ENCODE measurements at regions not wholly inside any gene's neighbourhood (a gene's known extent, or its start where the extent isn't known, plus 50 kb on each side); places are given as distances from the start of the nearest gene placed in this dataset.

GRCh38 chr5:71873191-71873591, 154.1 kb downstream of the CARTPT start:
- TF ChIP-seq TCF12 (IDR thresholded peaks at IDR 0.05; ENCODE audit: low read depth): no peak
- no peak for TF ChIP-seq TEAD4 (IDR thresholded peaks at IDR 0.05)
- TF ChIP-seq USF1 (IDR thresholded peaks at IDR 0.05): no peak
- no peak for TF ChIP-seq ZBTB7A (IDR thresholded peaks at IDR 0.05; ENCODE audit: low read depth)
- no peak for TF ChIP-seq NFIC (IDR thresholded peaks at IDR 0.05)
- no peak for TF ChIP-seq CREB1 (IDR thresholded peaks at IDR 0.05; ENCODE audit: low read depth)
- no peak for TF ChIP-seq TAF1 (IDR thresholded peaks at IDR 0.05; ENCODE audit: low read depth)
- TF ChIP-seq CEBPB (IDR thresholded peaks at IDR 0.05): no peak
- TF ChIP-seq YY1 (IDR thresholded peaks at IDR 0.05; ENCODE audit: low read depth): no peak
- no peak for TF ChIP-seq FOXM1 (IDR thresholded peaks at IDR 0.05; ENCODE audit: borderline replicate concordance, low read depth)
- no peak for TF ChIP-seq RAD21 (IDR thresholded peaks at IDR 0.05; ENCODE audit: low read depth)
- no peak for TF ChIP-seq MAX (IDR thresholded peaks at IDR 0.05)
- no peak for TF ChIP-seq EGR1 (IDR thresholded peaks at IDR 0.05)
- TF ChIP-seq EP300 (IDR thresholded peaks at IDR 0.05; ENCODE audit: borderline replicate concordance): no peak
- no peak for TF ChIP-seq REST (IDR thresholded peaks at IDR 0.05; ENCODE audit: low read depth)

- TF ChIP-seq NFIC (IDR thresholded peaks at IDR 0.05): no peak
- no peak for TF ChIP-seq CEBPB (IDR thresholded peaks at IDR 0.05)
- TF ChIP-seq EGR1 (IDR thresholded peaks at IDR 0.05): no peak
- no peak for TF ChIP-seq REST (IDR thresholded peaks at IDR 0.05; ENCODE audit: low read depth)
- TF ChIP-seq USF1 (IDR thresholded peaks at IDR 0.05): no peak
- no peak for TF ChIP-seq TEAD4 (IDR thresholded peaks at IDR 0.05)
- no peak for TF ChIP-seq TAF1 (IDR thresholded peaks at IDR 0.05; ENCODE audit: low read depth)
- no peak for TF ChIP-seq RAD21 (IDR thresholded peaks at IDR 0.05; ENCODE audit: low read depth)
- TF ChIP-seq MAX (IDR thresholded peaks at IDR 0.05): no peak
- TF ChIP-seq EP300 (IDR thresholded peaks at IDR 0.05; ENCODE audit: borderline replicate concordance): no peak
- no peak for TF ChIP-seq FOXM1 (IDR thresholded peaks at IDR 0.05; ENCODE audit: borderline replicate concordance, low read depth)
- TF ChIP-seq TCF12 (IDR thresholded peaks at IDR 0.05; ENCODE audit: low read depth): no peak
- TF ChIP-seq ZBTB7A (IDR thresholded peaks at IDR 0.05; ENCODE audit: low read depth): no peak
- no peak for TF ChIP-seq CREB1 (IDR thresholded peaks at IDR 0.05; ENCODE audit: low read depth)
Measured at GRCh38 chr5:71874521-71874920, 155.4 kb downstream of the CARTPT start.

- TF ChIP-seq EGR1 (IDR thresholded peaks at IDR 0.05): no peak
Measured at GRCh38 chr5:71877511-71877910, 158.4 kb downstream of the CARTPT start.

GRCh38 chr5:71880536-71880935, 161.5 kb downstream of the CARTPT start:
- TF ChIP-seq TEAD4 (IDR thresholded peaks at IDR 0.05) (no peak), USF1 (IDR thresholded peaks at IDR 0.05) (no peak), FOXM1 (IDR thresholded peaks at IDR 0.05; ENCODE audit: borderline replicate concordance, low read depth) (no peak), TAF1 (IDR thresholded peaks at IDR 0.05; ENCODE audit: low read depth) (no peak), EP300 (IDR thresholded peaks at IDR 0.05; ENCODE audit: borderline replicate concordance) (no peak), RAD21 (IDR thresholded peaks at IDR 0.05; ENCODE audit: low read depth) (no peak), REST (IDR thresholded peaks at IDR 0.05; ENCODE audit: low read depth) (no peak), CREB1 (IDR thresholded peaks at IDR 0.05; ENCODE audit: low read depth) (no peak), YY1 (IDR thresholded peaks at IDR 0.05; ENCODE audit: low read depth) (no peak)
